Fibroblast of lung (primary cell): ENCODE measurements at regions not wholly inside any gene's neighbourhood (a gene's known extent, or its start where the extent isn't known, plus 50 kb on each side); places are given as distances from the start of the nearest gene placed in this dataset.

Experiments used
- DNase-seq, 2 donors: peaks; one replicate each; pipeline versions ENCODE4 v3.0.0 to v3.0.0-alpha.2; 2010; ENCODE audit warnings: low read depth in 2 of 2
- H2AFZ ChIP-seq: 2 replicates; pipeline ENCODE4 v1.5.1; 2012; ENCODE audit warnings: low read length, control low read depth, inconsistent platforms
- H3K27ac ChIP-seq: 2 replicates; pipeline ENCODE4 v1.5.1; 2011; ENCODE audit warnings: low read length, control low read depth; ENCODE audit not compliant: insufficient read depth
- H3K27me3 ChIP-seq: 2 replicates; pipeline ENCODE4 v1.5.1; 2011; ENCODE audit warnings: mild to moderate bottlenecking, low read length; ENCODE audit not compliant: control insufficient read depth, insufficient read depth
- H3K36me3 ChIP-seq: 2 replicates; pipeline ENCODE4 v1.5.1; 2011; ENCODE audit warnings: low read length; ENCODE audit not compliant: control insufficient read depth, insufficient read depth
- H3K4me1 ChIP-seq: 2 replicates; pipeline ENCODE4 v1.5.1; 2011; ENCODE audit warnings: low read length; ENCODE audit not compliant: control insufficient read depth, insufficient read depth; ENCODE audit errors: extremely low read depth
- H3K4me2 ChIP-seq: 2 replicates; pipeline ENCODE4 v1.5.1; 2011; ENCODE audit warnings: low read length, control low read depth; ENCODE audit not compliant: insufficient read depth; ENCODE audit errors: extremely low read depth
- H3K4me3 ChIP-seq, 4 experiments: fragments of 200-600 bp in 1 of 4; sonication (generic) in 1 of 4; replicated peaks in 1 of 4; 2 replicates each; pipeline ENCODE4 v1.5.1; 2011 to 2016; ENCODE audit warnings: low read length in 4 of 4, low read depth in 3 of 4, mild to moderate bottlenecking in 3 of 4, control low read depth in 2 of 4, inconsistent platforms in 1 of 4, mixed read lengths in 1 of 4; ENCODE audit not compliant: insufficient read depth in 1 of 4; ENCODE audit errors: control extremely low read depth in 1 of 4
- H3K79me2 ChIP-seq: 2 replicates; pipeline ENCODE4 v1.5.1; 2012; ENCODE audit warnings: mild to moderate bottlenecking, low read length, inconsistent platforms; ENCODE audit not compliant: control insufficient read depth, insufficient read depth
- H3K9ac ChIP-seq: 2 replicates; pipeline ENCODE4 v1.5.1; 2011; ENCODE audit warnings: mild to moderate bottlenecking, low read length, control low read depth; ENCODE audit not compliant: insufficient read depth
- H3K9me3 ChIP-seq: 2 replicates; pipeline ENCODE4 v1.5.1; 2012; ENCODE audit warnings: low read depth, low read length; ENCODE audit not compliant: control insufficient read depth, insufficient read depth
- H4K20me1 ChIP-seq: 2 replicates; pipeline ENCODE4 v1.5.1; 2011; ENCODE audit warnings: low read length; ENCODE audit not compliant: control insufficient read depth, insufficient read depth; ENCODE audit errors: extremely low read depth
- CTCF ChIP-seq, 2 donors: IDR thresholded peaks in 1 of 2; conservative IDR thresholded peaks in 1 of 2; 1 replicate in 1 of 2; 2 replicates in 1 of 2; pipeline ENCODE4 v1.5.1; 2011 to 2012; ENCODE audit warnings: low read length in 2 of 2, control low read depth in 1 of 2, inconsistent platforms in 1 of 2, low read depth in 1 of 2, mild to moderate bottlenecking in 1 of 2
- EZH2 ChIP-seq: IDR thresholded peaks from 2 replicates; pipeline ENCODE4 v1.5.1; 2012; ENCODE audit warnings: low read length, control low read depth, mild to moderate bottlenecking; ENCODE audit errors: missing control alignments

- no peaks in the 10 kb centered on the region for H3K27me3 ChIP-seq
- H3K4me2 ChIP-seq = no peak overlapping the region
- no peaks in the 10 kb centered on the region for H3K9me3 ChIP-seq
- no peak overlapping the region for H2AFZ ChIP-seq
- H3K4me1 ChIP-seq = no peaks in the 10 kb centered on the region
- no peaks in the 10 kb centered on the region for H3K79me2 ChIP-seq
- TF ChIP-seq EZH2 (no peak), CTCF (conservative IDR thresholded peaks at IDR 0.05 in 1 of 2, IDR thresholded peaks at IDR 0.05 in 1 of 2; ENCODE audit: low read depth in 1 of 2, low read length in 2 of 2) (no peak)
- H3K27ac ChIP-seq = no peak overlapping the region
- peak in 1 of 2 donors; percentile 44 for DNase-seq
- H3K9ac ChIP-seq = no peak overlapping the region
- no peaks in the 10 kb centered on the region for H4K20me1 ChIP-seq
- H3K36me3 ChIP-seq = no peaks in the 10 kb centered on the region
- H3K4me3 ChIP-seq = no peak overlapping the region
These were observed 688.2 kb downstream of the CETN3 start for GRCh38 chr5:89721353-89721752.

- Histone ChIP-seq H3K27me3 (no peaks in the 10 kb centered on the region), H3K4me2 (no peak overlapping the region), H3K4me3 (no peak overlapping the region), H3K9ac (no peak overlapping the region), H3K9me3 (no peaks in the 10 kb centered on the region), H4K20me1 (no peaks in the 10 kb centered on the region), H2AFZ (no peak overlapping the region), H3K27ac (no peak overlapping the region), H3K79me2 (no peaks in the 10 kb centered on the region), H3K36me3 (no peaks in the 10 kb centered on the region), H3K4me1 (no peaks in the 10 kb centered on the region)
- DNase-seq = no peak
- TF ChIP-seq CTCF (conservative IDR thresholded peaks at IDR 0.05 in 1 of 2, IDR thresholded peaks at IDR 0.05 in 1 of 2; ENCODE audit: low read depth in 1 of 2, low read length in 2 of 2) (no peak), EZH2 (no peak)
These were observed 697.3 kb downstream of the CETN3 start for GRCh38 chr5:89712134-89712700.

GRCh38 chr5:89711526-89711925 is 698.0 kb downstream of the CETN3 start:
- no peak for DNase-seq
- H3K4me1 ChIP-seq = no peaks in the 10 kb centered on the region
- no peak overlapping the region for H3K4me3 ChIP-seq
- no peak overlapping the region for H3K4me2 ChIP-seq
- no peaks in the 10 kb centered on the region for H3K36me3 ChIP-seq
- no peak for TF ChIP-seq CTCF (conservative IDR thresholded peaks at IDR 0.05 in 1 of 2, IDR thresholded peaks at IDR 0.05 in 1 of 2; ENCODE audit: low read depth in 1 of 2, low read length in 2 of 2)
- H3K27ac ChIP-seq = no peak overlapping the region
- H3K27me3 ChIP-seq = no peaks in the 10 kb centered on the region
- H2AFZ ChIP-seq = no peak overlapping the region
- no peaks in the 10 kb centered on the region for H3K9me3 ChIP-seq
- no peaks in the 10 kb centered on the region for H3K79me2 ChIP-seq
- no peaks in the 10 kb centered on the region for H4K20me1 ChIP-seq
- no peak overlapping the region for H3K9ac ChIP-seq
